ENCODE measurements at regions not wholly inside any gene's neighbourhood (a gene's known extent, or its start where the extent isn't known, plus 50 kb on each side); places are given as distances from the start of the nearest gene placed in this dataset.
"Not testable (repeated sequence)": the region's sequence is repeated elsewhere in the genome, so short reads cannot be mapped to it uniquely, and the experiment has no call there.

DNA sequence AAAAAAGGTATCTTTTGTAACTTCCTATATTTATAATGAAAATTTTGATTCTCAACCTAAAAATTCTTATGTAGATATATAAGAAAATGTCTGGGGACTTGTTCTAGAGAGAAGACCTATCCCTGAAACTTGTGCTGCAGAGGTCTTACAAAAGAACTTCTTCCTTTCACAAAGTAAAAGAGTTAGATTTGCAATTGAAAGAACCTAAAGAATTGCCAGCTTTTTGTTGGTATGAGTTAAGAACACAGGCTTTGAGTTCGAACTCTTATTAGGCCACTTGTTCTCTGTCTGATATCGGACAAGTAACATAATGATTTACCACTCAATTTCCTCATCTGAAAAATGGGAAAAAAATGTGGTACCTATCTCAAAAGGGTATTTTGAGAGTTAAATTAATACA, 162.0 kb upstream of the LAMA2 start:
- Mint-ChIP-seq H3K9me3 (no peaks in the 10 kb centered on the region), H3K4me3 (no peak overlapping the region), H3K27me3 (peaks cover 33% of the 10 kb centered on the region), H3K36me3 (ENCODE audit: low read depth) (no peaks in the 10 kb centered on the region), H3K4me1 (ENCODE audit: low read depth) (peaks cover 5% of the 10 kb centered on the region), H3K27ac (no peak overlapping the region)
- DNase-seq = no peak

DNA sequence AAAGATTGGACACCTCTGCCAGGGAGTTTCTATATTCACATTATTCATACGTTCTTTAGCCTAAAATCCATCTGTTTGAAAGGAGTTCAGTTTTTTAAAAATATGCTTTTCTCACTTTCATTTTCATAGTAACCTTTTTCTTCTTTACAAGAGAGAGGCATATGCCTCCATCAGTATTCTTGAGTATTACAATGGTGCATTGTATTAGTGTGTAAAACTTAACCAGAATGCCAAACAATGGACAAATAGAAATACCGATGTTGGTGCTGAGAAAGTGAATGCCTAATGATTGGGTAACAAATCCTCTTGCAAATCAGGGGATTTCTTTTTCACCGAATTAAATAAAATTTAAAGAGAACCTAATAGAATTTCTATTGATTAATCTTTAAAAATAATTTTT, 163.2 kb upstream of the LAMA2 start:
- Mint-ChIP-seq H3K27me3 (peaks cover 31% of the 10 kb centered on the region), H3K36me3 (ENCODE audit: low read depth) (no peaks in the 10 kb centered on the region)
- no peak for DNase-seq

DNA sequence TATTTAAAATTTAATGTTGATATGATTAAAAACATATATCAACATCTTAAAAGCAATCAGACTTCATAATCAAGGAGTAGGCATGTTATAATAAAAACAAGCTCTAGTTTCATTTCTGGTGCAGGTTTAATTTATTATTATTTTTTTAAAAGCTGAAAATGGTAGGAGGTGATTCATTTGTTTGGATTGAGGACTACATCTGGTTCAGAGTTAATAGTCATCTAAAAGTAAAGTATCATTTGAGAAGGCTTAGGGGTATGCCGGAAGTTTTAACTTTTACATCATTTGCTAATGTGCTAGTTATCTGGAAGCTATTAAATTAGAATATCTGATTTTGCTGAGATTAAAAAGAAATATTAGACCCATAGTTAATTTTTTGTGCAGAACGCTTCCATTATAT, 169.5 kb upstream of the LAMA2 start:
- Mint-ChIP-seq H3K9me3 (no peaks in the 10 kb centered on the region), H3K27ac (no peak overlapping the region), H3K27me3 (peaks cover 28% of the 10 kb centered on the region), H3K36me3 (ENCODE audit: low read depth) (no peaks in the 10 kb centered on the region), H3K4me1 (ENCODE audit: low read depth) (no peaks in the 10 kb centered on the region), H3K4me3 (no peak overlapping the region)
- no peak for DNase-seq

More for the DNA sequence above, 163.2 kb upstream of the LAMA2 start:
- Mint-ChIP-seq H3K4me1 (ENCODE audit: low read depth) (peaks cover 5% of the 10 kb centered on the region), H3K27ac (no peak overlapping the region), H3K9me3 (no peaks in the 10 kb centered on the region), H3K4me3 (no peak overlapping the region)

- Mint-ChIP-seq H3K27ac (no peak overlapping the region), H3K4me3 (no peak overlapping the region), H3K36me3 (ENCODE audit: low read depth) (no peaks in the 10 kb centered on the region), H3K9me3 (no peaks in the 10 kb centered on the region), H3K27me3 (peaks cover 28% of the 10 kb centered on the region), H3K4me1 (ENCODE audit: low read depth) (no peaks in the 10 kb centered on the region)
- no peak for DNase-seq
These were observed 170.0 kb upstream of the LAMA2 start for GRCh38 chr6:128712898-128713297.

DNA sequence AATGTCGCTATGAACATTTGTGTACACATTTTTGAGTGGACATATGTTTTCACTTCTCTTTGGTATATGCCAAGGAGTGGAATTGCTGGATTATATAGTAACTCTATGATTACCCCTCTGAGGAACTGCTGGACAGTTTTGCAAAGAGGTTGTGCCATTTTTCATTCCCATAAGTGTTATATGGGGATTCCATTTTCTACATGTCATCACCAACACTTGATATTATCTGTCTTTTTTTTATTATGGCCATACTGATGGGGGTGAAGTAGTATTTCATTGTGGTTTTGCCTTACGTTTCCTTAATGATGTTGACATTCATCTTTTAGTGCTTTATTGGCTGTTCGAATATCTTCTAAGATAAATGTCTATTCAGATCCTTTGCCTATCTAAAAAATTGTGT, 171.8 kb upstream of the LAMA2 start:
- H3K27me3 Mint-ChIP-seq = peaks cover 28% of the 10 kb centered on the region
- no peaks in the 10 kb centered on the region for H3K4me1 Mint-ChIP-seq (ENCODE audit: low read depth)
- H3K4me3 Mint-ChIP-seq = no peak overlapping the region
- DNase-seq = no peak
- no peaks in the 10 kb centered on the region for H3K9me3 Mint-ChIP-seq
- no peaks in the 10 kb centered on the region for H3K36me3 Mint-ChIP-seq (ENCODE audit: low read depth)
- H3K27ac Mint-ChIP-seq = no peak overlapping the region

DNA sequence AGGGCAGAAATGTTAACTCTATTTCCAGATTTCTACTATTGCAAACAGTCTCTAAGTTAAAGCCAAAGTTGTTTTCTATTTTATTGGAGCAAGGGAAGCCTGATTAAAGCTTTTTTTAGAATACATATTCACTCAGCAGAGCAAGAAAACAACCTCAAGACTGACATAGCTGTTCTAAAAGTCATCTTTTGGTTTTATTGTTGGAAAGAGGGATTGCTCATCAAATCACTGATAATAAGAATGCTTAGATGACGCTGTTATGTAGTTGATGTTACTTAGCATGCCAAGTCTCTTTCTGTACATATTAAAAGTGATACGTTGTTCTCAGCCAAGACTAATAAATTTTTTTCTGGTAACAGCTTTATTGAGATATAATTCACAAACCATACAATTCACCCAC, 172.6 kb upstream of the LAMA2 start:
- no peak for DNase-seq
- Mint-ChIP-seq H3K4me3 (no peak overlapping the region), H3K36me3 (ENCODE audit: low read depth) (no peaks in the 10 kb centered on the region), H3K9me3 (no peaks in the 10 kb centered on the region), H3K4me1 (ENCODE audit: low read depth) (no peaks in the 10 kb centered on the region), H3K27ac (no peak overlapping the region), H3K27me3 (peaks cover 21% of the 10 kb centered on the region)

- H3K4me1 Mint-ChIP-seq (ENCODE audit: low read depth) = no peaks in the 10 kb centered on the region
- no peak for DNase-seq
- H3K4me3 Mint-ChIP-seq = no peak overlapping the region
- H3K9me3 Mint-ChIP-seq = peaks cover 7% of the 10 kb centered on the region
- H3K36me3 Mint-ChIP-seq (ENCODE audit: low read depth) = no peaks in the 10 kb centered on the region
- peaks cover 6% of the 10 kb centered on the region for H3K27me3 Mint-ChIP-seq
- no peak overlapping the region for H3K27ac Mint-ChIP-seq
These were observed 178.3 kb upstream of the LAMA2 start for GRCh38 chr6:128704601-128705000.

DNA sequence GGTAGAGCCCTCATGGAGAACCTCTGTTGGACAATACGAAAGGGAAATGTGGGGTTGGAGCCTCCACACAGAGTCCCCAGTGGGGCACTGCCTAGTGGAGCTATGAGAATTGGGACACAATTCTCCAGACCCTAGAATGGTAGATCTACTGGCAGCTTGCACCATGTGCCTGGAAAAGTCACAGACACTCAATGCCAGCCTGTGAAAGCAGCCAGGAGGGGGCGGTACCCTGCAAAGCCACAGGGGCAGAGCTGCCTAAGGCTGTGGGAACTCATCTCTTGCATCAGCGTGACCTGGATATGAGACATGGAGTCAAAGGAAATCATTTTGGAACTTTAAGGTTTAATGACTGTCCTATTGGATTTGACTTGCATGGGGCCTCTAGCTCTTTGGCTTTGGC, 179.1 kb upstream of the LAMA2 start:
- not testable (repeated sequence) for H3K9me3 Mint-ChIP-seq; H3K4me3 Mint-ChIP-seq; H3K36me3 Mint-ChIP-seq (ENCODE audit: low read depth); H3K27me3 Mint-ChIP-seq; H3K4me1 Mint-ChIP-seq (ENCODE audit: low read depth); H3K27ac Mint-ChIP-seq; DNase-seq

DNA sequence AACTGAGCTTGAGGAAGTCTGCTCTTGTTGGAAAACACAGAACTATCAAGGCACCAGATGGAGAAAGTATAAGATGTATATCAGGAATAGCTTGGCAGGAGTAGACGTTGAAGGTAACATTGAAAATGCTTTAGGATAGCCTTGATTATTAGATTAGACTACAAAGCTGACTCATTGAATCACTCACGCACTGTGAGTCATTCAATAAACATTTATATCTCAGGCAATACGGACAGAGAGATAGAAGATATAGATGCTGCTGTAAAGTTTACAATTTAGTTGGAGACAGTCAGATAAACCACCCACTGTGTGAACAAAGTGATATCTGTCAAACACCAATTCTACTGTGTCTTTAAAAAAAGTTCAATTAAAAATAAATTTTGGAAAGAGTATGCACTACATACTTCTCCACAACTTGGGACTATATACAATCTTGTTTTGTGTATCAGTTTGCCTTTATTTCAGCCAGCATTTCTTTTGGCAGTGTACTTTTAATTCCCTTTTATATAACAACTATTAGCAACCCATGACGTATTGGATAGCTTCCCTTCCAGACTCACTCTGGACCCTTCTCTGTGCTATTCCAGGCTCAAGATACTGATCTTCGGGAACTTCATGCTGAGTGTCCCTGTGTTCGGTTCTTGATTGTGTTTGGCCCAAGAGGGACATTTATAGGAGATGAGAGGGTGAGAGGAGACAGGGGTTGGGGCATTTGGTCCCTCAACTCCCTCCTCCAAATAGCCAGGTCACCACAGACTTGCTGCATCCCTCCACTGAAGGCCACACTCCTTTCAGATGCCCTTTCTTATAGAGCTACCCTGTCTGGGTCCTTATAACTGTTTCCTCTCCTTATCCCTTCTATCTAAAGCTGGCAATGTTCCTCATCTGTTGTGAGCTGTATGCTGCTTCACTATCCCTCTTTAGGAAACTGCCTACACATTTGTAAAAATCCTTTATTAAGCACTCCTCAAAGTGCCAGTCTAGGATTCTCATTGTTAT, 176.6 kb upstream of the PTPRK start:
- peaks cover 7% of the 10 kb centered on the region for H3K27me3 Mint-ChIP-seq

DNA sequence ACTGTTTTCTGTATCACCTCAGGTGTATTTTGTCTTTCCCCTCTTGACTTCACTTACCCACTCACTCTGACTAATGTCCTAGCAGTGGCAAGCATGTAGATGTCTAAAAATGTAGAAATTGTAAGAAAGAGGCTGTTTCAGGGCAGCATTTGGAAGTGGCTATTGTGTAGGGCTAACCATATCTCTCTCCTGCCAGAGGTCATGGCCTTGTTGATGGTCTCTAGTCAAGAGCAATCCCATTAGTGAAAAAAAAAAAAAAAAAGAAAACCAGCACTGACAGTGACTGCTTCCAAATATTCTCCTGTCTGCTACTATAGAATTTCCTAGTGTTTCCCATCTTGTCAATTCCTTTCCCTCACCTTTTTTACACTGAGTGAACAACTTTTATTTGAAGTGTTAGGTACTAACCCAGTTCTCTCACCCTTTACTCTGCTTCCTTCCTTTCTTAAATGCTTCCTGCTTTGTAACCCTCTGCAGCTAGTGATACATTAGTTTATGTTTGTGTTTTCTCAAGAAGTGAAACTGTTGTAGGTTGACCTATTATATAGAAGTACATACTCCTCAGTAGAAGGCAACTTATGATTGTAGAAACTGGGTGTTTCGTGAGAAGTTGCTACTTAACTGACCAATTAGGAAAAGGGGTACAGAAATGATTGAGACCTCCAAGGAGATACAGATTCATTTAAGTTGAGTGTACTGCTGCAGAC, 174.1 kb upstream of the PTPRK start:
- H3K36me3 Mint-ChIP-seq (ENCODE audit: low read depth) = no peaks in the 10 kb centered on the region
- H3K4me3 Mint-ChIP-seq = no peak overlapping the region
- H3K27ac Mint-ChIP-seq = no peak overlapping the region

More for the DNA sequence above, 176.6 kb upstream of the PTPRK start:
- Mint-ChIP-seq H3K36me3 (ENCODE audit: low read depth) (no peaks in the 10 kb centered on the region), H3K4me1 (ENCODE audit: low read depth) (no peaks in the 10 kb centered on the region), H3K27ac (no peak overlapping the region), H3K9me3 (no peaks in the 10 kb centered on the region), H3K4me3 (no peak overlapping the region)
- DNase-seq = no peak

DNA sequence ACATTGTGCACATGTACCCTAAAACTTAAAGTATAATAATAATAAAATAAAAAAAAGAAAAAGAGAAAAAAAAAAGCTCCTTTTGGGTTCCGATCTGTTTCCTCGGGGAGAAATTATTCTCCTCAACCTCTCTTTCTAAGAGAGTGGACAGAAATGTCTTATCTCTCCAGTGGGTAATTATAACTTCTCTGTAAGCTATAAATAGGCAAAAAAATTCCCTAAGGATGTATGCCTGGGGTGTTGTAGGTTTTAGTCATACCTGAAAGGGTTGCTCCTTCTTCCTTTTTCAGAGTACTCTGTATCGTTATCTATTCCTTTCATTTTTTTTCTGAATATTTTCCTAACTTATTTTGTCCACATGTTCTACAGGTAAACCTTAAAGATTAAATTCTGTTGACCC, 169.7 kb upstream of the PTPRK start:
- Mint-ChIP-seq H3K27me3 (peaks cover 52% of the 10 kb centered on the region), H3K36me3 (ENCODE audit: low read depth) (no peaks in the 10 kb centered on the region), H3K27ac (no peak overlapping the region), H3K4me1 (ENCODE audit: low read depth) (no peaks in the 10 kb centered on the region), H3K9me3 (no peaks in the 10 kb centered on the region), H3K4me3 (no peak overlapping the region)
- no peak for DNase-seq

More for the DNA sequence above, 174.1 kb upstream of the PTPRK start:
- no peak for DNase-seq
- Mint-ChIP-seq H3K9me3 (no peaks in the 10 kb centered on the region), H3K4me1 (ENCODE audit: low read depth) (no peaks in the 10 kb centered on the region), H3K27me3 (peaks cover 22% of the 10 kb centered on the region)

DNA sequence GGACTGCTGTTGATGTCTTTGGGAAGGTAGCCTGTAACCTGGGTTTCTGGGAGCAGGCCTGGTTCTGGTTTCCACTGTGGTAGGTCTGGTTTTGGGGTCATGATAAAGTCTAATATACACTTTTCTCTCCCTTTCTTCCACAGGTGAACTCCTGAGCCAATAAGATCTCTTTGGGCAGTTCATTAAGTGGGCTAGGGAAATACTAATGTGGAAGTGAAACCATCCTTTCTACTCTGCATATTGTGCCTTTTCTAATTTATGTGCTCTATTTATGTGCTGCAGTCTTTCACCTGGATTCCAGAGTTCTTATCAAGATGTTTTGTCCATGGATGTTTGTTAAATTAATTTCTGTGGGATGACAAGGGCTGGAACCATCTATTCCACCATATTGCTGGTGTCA, 165.7 kb upstream of the PTPRK start:
- H3K27me3 Mint-ChIP-seq = peaks cover 53% of the 10 kb centered on the region
- no peak overlapping the region for H3K4me3 Mint-ChIP-seq
- no peaks in the 10 kb centered on the region for H3K9me3 Mint-ChIP-seq
- H3K4me1 Mint-ChIP-seq (ENCODE audit: low read depth) = no peaks in the 10 kb centered on the region
- no peak overlapping the region for H3K27ac Mint-ChIP-seq
- no peak for DNase-seq
- H3K36me3 Mint-ChIP-seq (ENCODE audit: low read depth) = no peaks in the 10 kb centered on the region

DNA sequence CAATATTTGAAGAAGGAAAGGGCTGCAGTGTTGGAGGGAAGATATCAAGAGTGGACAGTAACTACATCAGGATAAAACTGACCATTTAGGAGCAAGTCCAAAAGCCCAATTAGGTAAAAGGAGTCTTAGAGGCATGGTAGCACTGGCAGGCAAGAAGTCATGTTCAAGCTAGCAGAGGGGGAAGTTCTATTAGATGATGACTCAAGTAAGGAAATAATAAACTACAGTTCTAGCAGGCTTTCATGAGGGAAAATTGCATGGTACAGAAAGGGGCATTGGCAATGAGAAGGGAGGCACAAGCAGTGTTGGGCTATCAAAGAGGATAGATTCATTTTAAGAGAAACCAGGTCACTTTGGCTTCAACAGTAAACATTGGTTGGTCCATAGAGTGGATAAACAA, 156.1 kb upstream of the PTPRK start:
- no peaks in the 10 kb centered on the region for H3K36me3 Mint-ChIP-seq (ENCODE audit: low read depth)
- no peaks in the 10 kb centered on the region for H3K9me3 Mint-ChIP-seq
- no peak overlapping the region for H3K4me3 Mint-ChIP-seq
- DNase-seq = no peak
- no peak overlapping the region for H3K27ac Mint-ChIP-seq
- H3K27me3 Mint-ChIP-seq = peaks cover 27% of the 10 kb centered on the region
- H3K4me1 Mint-ChIP-seq (ENCODE audit: low read depth) = peaks cover 2% of the 10 kb centered on the region

DNA sequence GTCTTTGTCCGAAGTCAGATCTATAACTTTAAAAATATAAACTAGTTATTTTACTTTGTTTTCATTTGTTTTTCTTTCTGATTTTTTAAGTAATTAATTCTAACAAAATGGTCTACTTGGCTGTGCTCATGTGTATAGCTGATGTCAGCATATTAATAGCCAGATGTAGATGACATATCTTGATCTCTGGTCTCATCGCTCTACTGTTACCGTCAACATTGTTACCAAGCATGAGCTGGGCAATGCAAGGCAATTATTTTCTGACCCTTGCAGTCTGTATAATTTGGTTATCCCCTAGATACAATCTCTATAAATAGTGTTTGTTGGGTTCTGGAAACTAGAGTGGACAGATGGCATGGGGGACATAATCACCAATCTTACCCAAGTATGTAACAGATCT, 151.6 kb upstream of the PTPRK start:
- no peaks in the 10 kb centered on the region for H3K9me3 Mint-ChIP-seq
- no peak overlapping the region for H3K4me3 Mint-ChIP-seq
- H3K27ac Mint-ChIP-seq = no peak overlapping the region
- H3K36me3 Mint-ChIP-seq (ENCODE audit: low read depth) = no peaks in the 10 kb centered on the region
- DNase-seq = no peak
- peaks cover 39% of the 10 kb centered on the region for H3K27me3 Mint-ChIP-seq
- peaks cover 2% of the 10 kb centered on the region for H3K4me1 Mint-ChIP-seq (ENCODE audit: low read depth)

GRCh38 chr6:128667339-128667858, 147.0 kb upstream of the PTPRK start:
- no peak overlapping the region for H3K27ac Mint-ChIP-seq
- H3K27me3 Mint-ChIP-seq = peaks cover 38% of the 10 kb centered on the region
- no peaks in the 10 kb centered on the region for H3K4me1 Mint-ChIP-seq (ENCODE audit: low read depth)

More at GRCh38 chr6:128667339-128667858, 147.0 kb upstream of the PTPRK start:
- H3K9me3 Mint-ChIP-seq = no peaks in the 10 kb centered on the region
- no peak for DNase-seq
- H3K36me3 Mint-ChIP-seq (ENCODE audit: low read depth) = no peaks in the 10 kb centered on the region
- no peak overlapping the region for H3K4me3 Mint-ChIP-seq

Measured in activated T-cell treated with anti-CD3 and anti-CD28 coated beads, Interleukin-2, amount 50 U/mL, for 24 hours (primary cell).